ENCODE measurements at regions not wholly inside any gene's neighbourhood (a gene's known extent, or its start where the extent isn't known, plus 50 kb on each side); places are given as distances from the start of the nearest gene placed in this dataset.

DNA sequence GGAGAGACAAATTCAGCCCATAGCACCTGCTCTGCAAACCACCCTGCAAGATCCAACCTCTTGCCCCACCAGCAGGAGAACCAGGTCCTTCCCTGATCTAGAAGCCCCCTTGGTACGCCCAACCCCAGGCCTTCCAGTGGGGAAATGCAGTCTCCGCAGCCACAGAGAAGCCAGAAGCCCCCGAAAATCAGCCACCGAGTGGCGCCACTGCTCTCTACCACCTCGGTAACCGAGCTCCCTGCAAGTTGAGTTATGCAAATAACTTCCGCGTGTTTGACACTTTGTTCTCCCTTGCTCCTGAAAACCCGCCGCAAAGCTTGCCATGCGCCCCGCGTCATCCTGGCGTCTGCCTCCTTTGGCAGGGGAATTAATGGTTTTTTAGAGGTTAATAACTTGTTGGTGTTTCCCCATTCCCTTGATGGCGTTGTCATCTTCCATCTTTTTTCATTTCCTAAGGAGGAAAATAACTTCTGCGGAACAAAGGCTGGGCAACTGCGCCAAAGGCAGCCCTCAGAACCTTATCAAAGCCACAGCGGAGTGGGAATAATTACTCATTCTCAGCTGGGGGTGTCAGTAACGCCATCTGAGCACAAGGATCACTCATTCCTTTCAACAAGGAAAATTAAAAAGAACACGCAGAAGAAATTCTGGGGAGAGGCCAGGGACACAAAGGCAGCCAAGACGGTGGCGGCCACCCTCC is 60.4 kb downstream of the FZD10 start:
- peak in 1 of 3 donors; percentile 21 for TF ChIP-seq POLR2A (IDR thresholded peaks at IDR 0.05)
- TF ChIP-seq, protein P1, sequence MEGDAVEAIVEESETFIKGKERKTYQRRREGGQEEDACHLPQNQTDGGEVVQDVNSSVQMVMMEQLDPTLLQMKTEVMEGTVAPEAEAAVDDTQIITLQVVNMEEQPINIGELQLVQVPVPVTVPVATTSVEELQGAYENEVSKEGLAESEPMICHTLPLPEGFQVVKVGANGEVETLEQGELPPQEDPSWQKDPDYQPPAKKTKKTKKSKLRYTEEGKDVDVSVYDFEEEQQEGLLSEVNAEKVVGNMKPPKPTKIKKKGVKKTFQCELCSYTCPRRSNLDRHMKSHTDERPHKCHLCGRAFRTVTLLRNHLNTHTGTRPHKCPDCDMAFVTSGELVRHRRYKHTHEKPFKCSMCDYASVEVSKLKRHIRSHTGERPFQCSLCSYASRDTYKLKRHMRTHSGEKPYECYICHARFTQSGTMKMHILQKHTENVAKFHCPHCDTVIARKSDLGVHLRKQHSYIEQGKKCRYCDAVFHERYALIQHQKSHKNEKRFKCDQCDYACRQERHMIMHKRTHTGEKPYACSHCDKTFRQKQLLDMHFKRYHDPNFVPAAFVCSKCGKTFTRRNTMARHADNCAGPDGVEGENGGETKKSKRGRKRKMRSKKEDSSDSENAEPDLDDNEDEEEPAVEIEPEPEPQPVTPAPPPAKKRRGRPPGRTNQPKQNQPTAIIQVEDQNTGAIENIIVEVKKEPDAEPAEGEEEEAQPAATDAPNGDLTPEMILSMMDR (IDR thresholded peaks at IDR 0.05): peak in 4 of 7 experiments; percentile 27 to 40 (median 34)
